ENCODE measurements at regions not wholly inside any gene's neighbourhood (a gene's known extent, or its start where the extent isn't known, plus 50 kb on each side); places are given as distances from the start of the nearest gene placed in this dataset.
A peak's percentile ranks its signal among the peaks of the same experiment; 100 is the strongest.
"Not testable (repeated sequence)": the region's sequence is repeated elsewhere in the genome, so short reads cannot be mapped to it uniquely, and the experiment has no call there.

- H3K9me3 ChIP-seq (ENCODE audit: severe bottlenecking): no peaks in the 10 kb centered on the region
- no peaks in the 10 kb centered on the region for H3K36me3 ChIP-seq (ENCODE audit: low read depth)
- no peak overlapping the region for H3K27ac ChIP-seq (ENCODE audit: poor library complexity, severe bottlenecking)
- TF ChIP-seq CTCF (IDR thresholded peaks at IDR 0.05; ENCODE audit: poor library complexity, severe bottlenecking): no peak
- H3K4me3 ChIP-seq (ENCODE audit: severe bottlenecking): no peak overlapping the region
- no peaks in the 10 kb centered on the region for H3K4me1 ChIP-seq (ENCODE audit: insufficient read depth, poor library complexity, severe bottlenecking)
- peak; percentile 84 for ATAC-seq (ENCODE audit: low read depth)
- no peak for DNase-seq (ENCODE audit: low spot score)
- H3K27me3 ChIP-seq (ENCODE audit: insufficient read depth, poor library complexity, severe bottlenecking): no peaks in the 10 kb centered on the region
These were observed 327.0 kb upstream of the ZFP42 start for GRCh38 chr4:187668526-187669082.

- not testable (repeated sequence) for ATAC-seq (ENCODE audit: low read depth); H3K27me3 ChIP-seq (ENCODE audit: insufficient read depth, poor library complexity, severe bottlenecking); H3K4me1 ChIP-seq (ENCODE audit: insufficient read depth, poor library complexity, severe bottlenecking); H3K9me3 ChIP-seq (ENCODE audit: severe bottlenecking); H3K36me3 ChIP-seq (ENCODE audit: low read depth); DNase-seq (ENCODE audit: low spot score); H3K27ac ChIP-seq (ENCODE audit: poor library complexity, severe bottlenecking); H3K4me3 ChIP-seq (ENCODE audit: severe bottlenecking)
These were observed 324.1 kb upstream of the ZFP42 start for GRCh38 chr4:187671521-187671920.

GRCh38 chr4:187671958-187672357 lies 323.6 kb upstream of the ZFP42 start:
- ATAC-seq (ENCODE audit: low read depth); H3K4me1 ChIP-seq (ENCODE audit: insufficient read depth, poor library complexity, severe bottlenecking); H3K36me3 ChIP-seq (ENCODE audit: low read depth); H3K4me3 ChIP-seq (ENCODE audit: severe bottlenecking); H3K27me3 ChIP-seq (ENCODE audit: insufficient read depth, poor library complexity, severe bottlenecking); H3K27ac ChIP-seq (ENCODE audit: poor library complexity, severe bottlenecking); H3K9me3 ChIP-seq (ENCODE audit: severe bottlenecking); DNase-seq (ENCODE audit: low spot score): not testable (repeated sequence)

- not testable (repeated sequence) for H3K4me3 ChIP-seq (ENCODE audit: severe bottlenecking); H3K27me3 ChIP-seq (ENCODE audit: insufficient read depth, poor library complexity, severe bottlenecking); H3K36me3 ChIP-seq (ENCODE audit: low read depth); H3K4me1 ChIP-seq (ENCODE audit: insufficient read depth, poor library complexity, severe bottlenecking); H3K27ac ChIP-seq (ENCODE audit: poor library complexity, severe bottlenecking); DNase-seq (ENCODE audit: low spot score); ATAC-seq (ENCODE audit: low read depth); H3K9me3 ChIP-seq (ENCODE audit: severe bottlenecking)
These were observed 323.0 kb upstream of the ZFP42 start for GRCh38 chr4:187672526-187672925.

GRCh38 chr4:187679450-187679849 lies 316.1 kb upstream of the ZFP42 start:
- no peak for DNase-seq (ENCODE audit: low spot score)
- Histone ChIP-seq H3K36me3 (ENCODE audit: low read depth) (no peaks in the 10 kb centered on the region), H3K4me1 (ENCODE audit: insufficient read depth, poor library complexity, severe bottlenecking) (no peaks in the 10 kb centered on the region), H3K27ac (ENCODE audit: poor library complexity, severe bottlenecking) (no peak overlapping the region), H3K9me3 (ENCODE audit: severe bottlenecking) (no peaks in the 10 kb centered on the region), H3K4me3 (ENCODE audit: severe bottlenecking) (no peak overlapping the region), H3K27me3 (ENCODE audit: insufficient read depth, poor library complexity, severe bottlenecking) (no peaks in the 10 kb centered on the region)
- no peak for ATAC-seq (ENCODE audit: low read depth)
- no peak for TF ChIP-seq CTCF (IDR thresholded peaks at IDR 0.05; ENCODE audit: poor library complexity, severe bottlenecking)

- no peak for TF ChIP-seq CTCF (IDR thresholded peaks at IDR 0.05; ENCODE audit: poor library complexity, severe bottlenecking)
- Histone ChIP-seq H3K36me3 (ENCODE audit: low read depth) (no peaks in the 10 kb centered on the region), H3K9me3 (ENCODE audit: severe bottlenecking) (no peaks in the 10 kb centered on the region), H3K27me3 (ENCODE audit: insufficient read depth, poor library complexity, severe bottlenecking) (no peaks in the 10 kb centered on the region), H3K27ac (ENCODE audit: poor library complexity, severe bottlenecking) (no peak overlapping the region), H3K4me1 (ENCODE audit: insufficient read depth, poor library complexity, severe bottlenecking) (no peaks in the 10 kb centered on the region), H3K4me3 (ENCODE audit: severe bottlenecking) (no peak overlapping the region)
- DNase-seq (ENCODE audit: low spot score): no peak
- ATAC-seq (ENCODE audit: low read depth): peak; percentile 57; the same call in 2 of the 3 replicates
These were observed 310.3 kb upstream of the ZFP42 start for GRCh38 chr4:187685247-187685646.

All from RWPE2 (cell line).